Activated T-cell treated with anti-CD3 and anti-CD28 coated beads, Interleukin-2, amount 50 U/mL, for 72 hours (primary cell): ENCODE measurements at regions not wholly inside any gene's neighbourhood (a gene's known extent, or its start where the extent isn't known, plus 50 kb on each side); places are given as distances from the start of the nearest gene placed in this dataset.

Experiments used
- ATAC-seq, 2 donors: fragments of 150-1000 bp; cut with Tn5 transposase; replicated peaks in 1 of 2; 2 replicates each; pipeline ENCODE4 v1.10.0; 2021; ENCODE audit warnings: moderate library complexity in 2 of 2, mild to moderate bottlenecking in 1 of 2
- DNase-seq, 2 donors: peaks; one replicate each; pipeline ENCODE4 v3.0.0; 2021 to 2022; ENCODE audit warnings: mixed read lengths in 1 of 2
- H3K27ac Mint-ChIP-seq: one replicate; pipeline ENCODE4 v1.8.0; 2022; ENCODE audit warnings: mild to moderate bottlenecking, moderate library complexity, mixed read lengths
- H3K27me3 Mint-ChIP-seq: one replicate; pipeline ENCODE4 v1.8.0; 2022; ENCODE audit warnings: low read depth, mixed read lengths
- H3K36me3 Mint-ChIP-seq, 2 donors: one replicate each; pipeline ENCODE4 v1.8.0; 2022; ENCODE audit warnings: mixed read lengths in 2 of 2, mild to moderate bottlenecking in 1 of 2; ENCODE audit not compliant: insufficient read depth in 2 of 2
- H3K4me1 Mint-ChIP-seq: one replicate; pipeline ENCODE4 v1.8.0; 2022; ENCODE audit warnings: low read depth, mixed read lengths
- H3K4me3 Mint-ChIP-seq, 2 donors: one replicate each; pipeline ENCODE4 v1.8.0; 2022; ENCODE audit warnings: mild to moderate bottlenecking in 2 of 2, mixed read lengths in 2 of 2, moderate library complexity in 2 of 2
- H3K9me3 Mint-ChIP-seq, 2 donors: one replicate each; pipeline ENCODE4 v1.8.0; 2022; ENCODE audit warnings: mixed read lengths in 2 of 2

- H3K4me1 Mint-ChIP-seq = no peaks in the 10 kb centered on the region
- no peak overlapping the region for H3K27ac Mint-ChIP-seq
- ATAC-seq = no peak
- no peak for DNase-seq
- H3K4me3 Mint-ChIP-seq = no peak overlapping the region
- peaks cover 5 to 9% of the 10 kb centered on the region in 2 donors for H3K9me3 Mint-ChIP-seq
- H3K36me3 Mint-ChIP-seq = peaks cover 2 to 5% of the 10 kb centered on the region in 2 donors
- H3K27me3 Mint-ChIP-seq = peaks cover 10% of the 10 kb centered on the region
These were observed 97.5 kb upstream of the TWIST2 start for GRCh38 chr2:238750212-238750904.

GRCh38 chr2:238754259-238754658 is 93.6 kb upstream of the TWIST2 start:
- no peak for ATAC-seq
- H3K4me3 Mint-ChIP-seq = no peak overlapping the region

GRCh38 chr2:238761868-238762267 is 86.0 kb upstream of the TWIST2 start:
- DNase-seq (no peak), ATAC-seq (no peak)
- Mint-ChIP-seq H3K4me3 (no peak overlapping the region), H3K27ac (no peak overlapping the region), H3K36me3 (no peaks in the 10 kb centered on the region), H3K4me1 (no peaks in the 10 kb centered on the region), H3K27me3 (peaks cover 45% of the 10 kb centered on the region), H3K9me3 (no peaks in the 10 kb centered on the region)

More at GRCh38 chr2:238754259-238754658, 93.6 kb upstream of the TWIST2 start:
- H3K4me1 Mint-ChIP-seq = no peaks in the 10 kb centered on the region
- H3K36me3 Mint-ChIP-seq = peaks cover under 1 to 2% of the 10 kb centered on the region in 2 donors
- H3K27ac Mint-ChIP-seq = no peak overlapping the region
- peaks cover 3 to 5% of the 10 kb centered on the region in 2 donors for H3K9me3 Mint-ChIP-seq
- no peak for DNase-seq
- peaks cover 5% of the 10 kb centered on the region for H3K27me3 Mint-ChIP-seq

GRCh38 chr2:238763471-238763995 is 84.4 kb upstream of the TWIST2 start:
- no peak overlapping the region for H3K27ac Mint-ChIP-seq
- no peak overlapping the region for H3K4me3 Mint-ChIP-seq
- no peak for ATAC-seq
- peaks cover 47% of the 10 kb centered on the region for H3K27me3 Mint-ChIP-seq
- H3K4me1 Mint-ChIP-seq = no peaks in the 10 kb centered on the region
- H3K9me3 Mint-ChIP-seq = no peaks in the 10 kb centered on the region
- no peak for DNase-seq
- no peaks in the 10 kb centered on the region for H3K36me3 Mint-ChIP-seq

- no peak overlapping the region for H3K27ac Mint-ChIP-seq
- no peaks in the 10 kb centered on the region for H3K9me3 Mint-ChIP-seq
- H3K4me1 Mint-ChIP-seq = no peaks in the 10 kb centered on the region
- H3K4me3 Mint-ChIP-seq = no peak overlapping the region
- no peaks in the 10 kb centered on the region for H3K36me3 Mint-ChIP-seq
- ATAC-seq (no peak), DNase-seq (no peak)
- peaks cover 52% of the 10 kb centered on the region for H3K27me3 Mint-ChIP-seq
These were observed 82.3 kb upstream of the TWIST2 start for GRCh38 chr2:238765590-238765989.

GRCh38 chr2:238771218-238771617 is 76.7 kb upstream of the TWIST2 start:
- Mint-ChIP-seq H3K27me3 (peaks cover 21% of the 10 kb centered on the region), H3K4me3 (no peak overlapping the region), H3K27ac (no peak overlapping the region), H3K9me3 (no peaks in the 10 kb centered on the region), H3K4me1 (no peaks in the 10 kb centered on the region), H3K36me3 (no peaks in the 10 kb centered on the region)
- no peak for ATAC-seq
- no peak for DNase-seq

GRCh38 chr2:238771639-238772038 is 76.2 kb upstream of the TWIST2 start:
- Mint-ChIP-seq H3K4me1 (no peaks in the 10 kb centered on the region), H3K4me3 (no peak overlapping the region), H3K27me3 (peaks cover 17% of the 10 kb centered on the region), H3K36me3 (no peaks in the 10 kb centered on the region), H3K9me3 (no peaks in the 10 kb centered on the region), H3K27ac (no peak overlapping the region)
- DNase-seq (no peak), ATAC-seq (no peak)

GRCh38 chr2:238772635-238773297 is 75.1 kb upstream of the TWIST2 start:
- H3K27me3 Mint-ChIP-seq = peaks cover 17% of the 10 kb centered on the region
- H3K27ac Mint-ChIP-seq = no peak overlapping the region
- no peak for DNase-seq
- no peaks in the 10 kb centered on the region for H3K4me1 Mint-ChIP-seq
- no peak for ATAC-seq
- no peaks in the 10 kb centered on the region for H3K36me3 Mint-ChIP-seq
- H3K9me3 Mint-ChIP-seq = no peaks in the 10 kb centered on the region
- H3K4me3 Mint-ChIP-seq = no peak overlapping the region

GRCh38 chr2:238773472-238773871 is 74.4 kb upstream of the TWIST2 start:
- Mint-ChIP-seq H3K27me3 (peaks cover 15% of the 10 kb centered on the region), H3K27ac (no peak overlapping the region), H3K4me3 (no peak overlapping the region), H3K36me3 (no peaks in the 10 kb centered on the region), H3K9me3 (no peaks in the 10 kb centered on the region), H3K4me1 (no peaks in the 10 kb centered on the region)
- ATAC-seq (no peak), DNase-seq (no peak)

GRCh38 chr2:238774071-238774470 is 73.8 kb upstream of the TWIST2 start:
- no peak for DNase-seq
- H3K27me3 Mint-ChIP-seq = peaks cover 9% of the 10 kb centered on the region
- H3K4me3 Mint-ChIP-seq = no peak overlapping the region
- H3K27ac Mint-ChIP-seq = no peak overlapping the region
- no peaks in the 10 kb centered on the region for H3K36me3 Mint-ChIP-seq
- ATAC-seq = no peak
- H3K9me3 Mint-ChIP-seq = no peaks in the 10 kb centered on the region
- H3K4me1 Mint-ChIP-seq = no peaks in the 10 kb centered on the region

GRCh38 chr2:238774980-238775509 is 72.8 kb upstream of the TWIST2 start:
- ATAC-seq = no peak
- H3K4me3 Mint-ChIP-seq = no peak overlapping the region
- DNase-seq = no peak
- H3K9me3 Mint-ChIP-seq = no peaks in the 10 kb centered on the region
- no peaks in the 10 kb centered on the region for H3K36me3 Mint-ChIP-seq
- no peak overlapping the region for H3K27ac Mint-ChIP-seq
- H3K27me3 Mint-ChIP-seq = no peaks in the 10 kb centered on the region
- no peaks in the 10 kb centered on the region for H3K4me1 Mint-ChIP-seq

- Mint-ChIP-seq H3K27me3 (no peaks in the 10 kb centered on the region), H3K4me1 (no peaks in the 10 kb centered on the region), H3K4me3 (no peak overlapping the region), H3K9me3 (no peaks in the 10 kb centered on the region), H3K27ac (no peak overlapping the region), H3K36me3 (no peaks in the 10 kb centered on the region)
- no peak for ATAC-seq
- DNase-seq = no peak
These were observed 72.3 kb upstream of the TWIST2 start for GRCh38 chr2:238775591-238775990.

GRCh38 chr2:238776003-238776760 is 71.7 kb upstream of the TWIST2 start:
- no peak for ATAC-seq
- Mint-ChIP-seq H3K27me3 (no peaks in the 10 kb centered on the region), H3K4me3 (no peak overlapping the region), H3K4me1 (no peaks in the 10 kb centered on the region), H3K27ac (no peak overlapping the region), H3K9me3 (no peaks in the 10 kb centered on the region), H3K36me3 (no peaks in the 10 kb centered on the region)
- no peak for DNase-seq
